ENCODE measurements at regions not wholly inside any gene's neighbourhood (a gene's known extent, or its start where the extent isn't known, plus 50 kb on each side); places are given as distances from the start of the nearest gene placed in this dataset.

- TF ChIP-seq POLR2A (IDR thresholded peaks at IDR 0.05; ENCODE audit: low read depth, low read length) = no peak
- TF ChIP-seq POLR2AphosphoS5 (IDR thresholded peaks at IDR 0.05; ENCODE audit: insufficient read depth, low read depth, low read length) = no peak
Measured at GRCh38 chr1:84756001-84756400, 65.7 kb upstream of the SSX2IP start.

Measured in endothelial cell of umbilical vein (primary cell).